ENCODE measurements at regions not wholly inside any gene's neighbourhood (a gene's known extent, or its start where the extent isn't known, plus 50 kb on each side); places are given as distances from the start of the nearest gene placed in this dataset.
"Not testable (repeated sequence)": the region's sequence is repeated elsewhere in the genome, so short reads cannot be mapped to it uniquely, and the experiment has no call there.

- TF ChIP-seq CTCF (conservative IDR thresholded peaks at IDR 0.05 in 1 of 2, IDR thresholded peaks at IDR 0.05 in 1 of 2; ENCODE audit: extremely low read depth in 1 of 2, insufficient read depth in 1 of 2, low read depth in 1 of 2, low read length in 2 of 2); EZH2 (IDR thresholded peaks at IDR 0.05; ENCODE audit: borderline replicate concordance, low read length): not testable (repeated sequence)
Observed at GRCh38 chrX:119334468-119335050, 64.6 kb upstream of the SLC25A43 start.
